HFFc6 (cell line): ENCODE measurements at regions not wholly inside any gene's neighbourhood (a gene's known extent, or its start where the extent isn't known, plus 50 kb on each side); places are given as distances from the start of the nearest gene placed in this dataset.
A peak's percentile ranks its signal among the peaks of the same experiment; 100 is the strongest.
"Not testable (repeated sequence)": the region's sequence is repeated elsewhere in the genome, so short reads cannot be mapped to it uniquely, and the experiment has no call there.

Experiments
- DNase-seq: peaks from one replicate; pipeline ENCODE4 v3.0.0-alpha.2; 2018
- H3K27ac Mint-ChIP-seq: 2 replicates; pipeline ENCODE4 v1.8.0; 2020; ENCODE audit warnings: mild to moderate bottlenecking, mixed read lengths
- H3K27me3 Mint-ChIP-seq: 2 replicates; pipeline ENCODE4 v1.8.0; 2021; ENCODE audit warnings: mild to moderate bottlenecking, moderate library complexity, mixed read lengths; ENCODE audit not compliant: insufficient read depth
- H3K36me3 Mint-ChIP-seq: 2 replicates; pipeline ENCODE4 v1.8.0; 2021; ENCODE audit warnings: low read depth, mixed read lengths
- H3K4me1 Mint-ChIP-seq: 2 replicates; pipeline ENCODE4 v1.8.0; 2020; ENCODE audit warnings: low read depth, mixed read lengths
- H3K4me3 Mint-ChIP-seq: 2 replicates; pipeline ENCODE4 v1.8.0; 2020; ENCODE audit warnings: mild to moderate bottlenecking, moderate library complexity, mixed read lengths
- H3K9me3 Mint-ChIP-seq: 2 replicates; pipeline ENCODE4 v1.8.0; 2020; ENCODE audit warnings: mild to moderate bottlenecking, mixed read lengths
- TF ChIP-seq, protein P1 (sequence below): fragments of 200-600 bp; sonication (generic); IDR thresholded peaks from 2 replicates; pipeline ENCODE4 v1.5.0; 2021; ENCODE audit warnings: antibody characterized with exemption, mild to moderate bottlenecking

DNA sequence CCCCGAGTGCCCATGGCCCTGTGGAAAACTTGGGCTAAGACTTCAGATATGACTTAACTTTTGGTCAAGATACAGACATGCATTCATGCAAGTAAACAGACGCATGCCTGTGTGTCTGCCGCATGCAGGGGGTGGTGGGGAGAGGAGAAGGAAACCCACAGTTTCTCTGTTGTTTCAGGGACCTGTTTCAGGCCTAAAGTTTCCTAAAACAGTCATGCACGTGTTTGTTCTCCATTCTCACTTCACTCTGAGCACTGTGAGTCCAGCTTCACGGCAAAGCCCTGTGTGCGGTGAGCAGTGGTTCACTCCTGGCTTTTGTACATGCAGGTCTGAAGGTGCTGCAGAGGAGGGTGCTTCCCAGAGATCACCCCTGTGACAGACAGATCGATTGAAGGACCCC, 158.7 kb downstream of the FOXL1 start:
- Mint-ChIP-seq H3K36me3 (0 out of 2 replicates have a peak, but pooled peaks cover 5% of the 10 kb centered on the region), H3K4me1 (peaks cover 67% of the 10 kb centered on the region), H3K27ac (no peak overlapping the region), H3K9me3 (no peaks in the 10 kb centered on the region), H3K27me3 (peaks cover under 1% of the 10 kb centered on the region; the same call in 1 of the 2 replicates), H3K4me3 (no peak overlapping the region)
- TF ChIP-seq, protein P1, sequence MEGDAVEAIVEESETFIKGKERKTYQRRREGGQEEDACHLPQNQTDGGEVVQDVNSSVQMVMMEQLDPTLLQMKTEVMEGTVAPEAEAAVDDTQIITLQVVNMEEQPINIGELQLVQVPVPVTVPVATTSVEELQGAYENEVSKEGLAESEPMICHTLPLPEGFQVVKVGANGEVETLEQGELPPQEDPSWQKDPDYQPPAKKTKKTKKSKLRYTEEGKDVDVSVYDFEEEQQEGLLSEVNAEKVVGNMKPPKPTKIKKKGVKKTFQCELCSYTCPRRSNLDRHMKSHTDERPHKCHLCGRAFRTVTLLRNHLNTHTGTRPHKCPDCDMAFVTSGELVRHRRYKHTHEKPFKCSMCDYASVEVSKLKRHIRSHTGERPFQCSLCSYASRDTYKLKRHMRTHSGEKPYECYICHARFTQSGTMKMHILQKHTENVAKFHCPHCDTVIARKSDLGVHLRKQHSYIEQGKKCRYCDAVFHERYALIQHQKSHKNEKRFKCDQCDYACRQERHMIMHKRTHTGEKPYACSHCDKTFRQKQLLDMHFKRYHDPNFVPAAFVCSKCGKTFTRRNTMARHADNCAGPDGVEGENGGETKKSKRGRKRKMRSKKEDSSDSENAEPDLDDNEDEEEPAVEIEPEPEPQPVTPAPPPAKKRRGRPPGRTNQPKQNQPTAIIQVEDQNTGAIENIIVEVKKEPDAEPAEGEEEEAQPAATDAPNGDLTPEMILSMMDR: no peak
- no peak for DNase-seq

DNA sequence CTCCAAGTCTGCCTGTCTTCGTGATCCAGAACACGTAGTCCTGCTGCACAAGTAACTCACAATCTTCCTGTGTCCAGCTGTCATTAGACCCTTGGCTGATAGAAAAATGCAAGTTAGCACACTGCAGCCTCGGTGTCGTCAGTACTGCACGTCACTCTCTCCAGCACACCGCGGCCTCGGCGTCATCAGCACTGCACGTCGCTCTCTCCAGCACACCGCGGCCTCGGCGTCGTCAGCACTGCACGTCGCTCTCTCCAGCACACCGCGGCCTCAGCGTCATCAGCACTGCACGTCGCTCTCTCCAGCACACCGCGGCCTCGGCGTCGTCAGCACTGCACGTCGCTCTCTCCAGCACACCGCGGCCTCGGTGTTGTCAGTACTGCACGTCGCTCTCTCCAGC, 160.0 kb downstream of the FOXL1 start:
- DNase-seq, H3K36me3 Mint-ChIP-seq, H3K9me3 Mint-ChIP-seq, H3K27me3 Mint-ChIP-seq, H3K27ac Mint-ChIP-seq, H3K4me3 Mint-ChIP-seq: not testable (repeated sequence)
- peaks cover 65% of the 10 kb centered on the region for H3K4me1 Mint-ChIP-seq

DNA sequence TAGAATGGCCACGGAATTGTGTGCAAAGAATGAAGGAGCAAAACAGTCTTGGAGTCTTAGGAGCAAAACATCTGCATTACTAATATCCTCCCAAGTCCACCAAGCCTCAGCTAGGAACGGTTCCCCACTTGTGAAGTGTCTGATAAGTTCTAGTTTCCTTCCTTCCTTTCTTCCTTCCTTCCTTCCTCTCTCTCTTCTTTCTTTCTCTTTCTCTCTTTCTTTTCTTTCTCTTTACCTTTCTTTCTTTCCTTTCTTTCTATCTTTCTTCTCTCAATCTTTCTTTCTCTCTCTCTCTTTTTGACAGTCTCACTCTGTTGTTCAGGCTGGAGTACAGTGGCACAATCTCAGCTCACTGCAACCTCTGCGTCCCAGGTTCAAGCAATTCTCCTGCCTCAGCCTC, 160.8 kb downstream of the FOXL1 start:
- peaks cover 56% of the 10 kb centered on the region for H3K4me1 Mint-ChIP-seq
- H3K9me3 Mint-ChIP-seq: no peaks in the 10 kb centered on the region
- no peaks in the 10 kb centered on the region for H3K27me3 Mint-ChIP-seq
- no peak overlapping the region for H3K4me3 Mint-ChIP-seq
- no peak for DNase-seq
- TF ChIP-seq, protein P1: no peak
- 0 out of 2 replicates have a peak, but pooled peaks cover 5% of the 10 kb centered on the region for H3K36me3 Mint-ChIP-seq
- no peak overlapping the region for H3K27ac Mint-ChIP-seq

GRCh38 chr16:86739808-86740207, 161.5 kb downstream of the FOXL1 start:
- Mint-ChIP-seq H3K4me1 (peaks cover 50% of the 10 kb centered on the region), H3K27ac (peak overlapping the region; percentile 82), H3K36me3 (0 out of 2 replicates have a peak, but pooled peaks cover 5% of the 10 kb centered on the region), H3K27me3 (no peaks in the 10 kb centered on the region), H3K4me3 (peak overlapping the region; percentile 51), H3K9me3 (no peaks in the 10 kb centered on the region)
- DNase-seq: no peak
- TF ChIP-seq, protein P1: no peak

GRCh38 chr16:86740298-86740697, 161.9 kb downstream of the FOXL1 start:
- Mint-ChIP-seq H3K27ac (peak overlapping the region; percentile 98), H3K4me3 (peak overlapping the region; percentile 51; the same call in 1 of the 2 replicates), H3K36me3 (0 out of 2 replicates have a peak, but pooled peaks cover 5% of the 10 kb centered on the region), H3K27me3 (no peaks in the 10 kb centered on the region), H3K4me1 (peaks cover 45% of the 10 kb centered on the region), H3K9me3 (no peaks in the 10 kb centered on the region)
- DNase-seq: no peak
- TF ChIP-seq, protein P1: no peak

DNA sequence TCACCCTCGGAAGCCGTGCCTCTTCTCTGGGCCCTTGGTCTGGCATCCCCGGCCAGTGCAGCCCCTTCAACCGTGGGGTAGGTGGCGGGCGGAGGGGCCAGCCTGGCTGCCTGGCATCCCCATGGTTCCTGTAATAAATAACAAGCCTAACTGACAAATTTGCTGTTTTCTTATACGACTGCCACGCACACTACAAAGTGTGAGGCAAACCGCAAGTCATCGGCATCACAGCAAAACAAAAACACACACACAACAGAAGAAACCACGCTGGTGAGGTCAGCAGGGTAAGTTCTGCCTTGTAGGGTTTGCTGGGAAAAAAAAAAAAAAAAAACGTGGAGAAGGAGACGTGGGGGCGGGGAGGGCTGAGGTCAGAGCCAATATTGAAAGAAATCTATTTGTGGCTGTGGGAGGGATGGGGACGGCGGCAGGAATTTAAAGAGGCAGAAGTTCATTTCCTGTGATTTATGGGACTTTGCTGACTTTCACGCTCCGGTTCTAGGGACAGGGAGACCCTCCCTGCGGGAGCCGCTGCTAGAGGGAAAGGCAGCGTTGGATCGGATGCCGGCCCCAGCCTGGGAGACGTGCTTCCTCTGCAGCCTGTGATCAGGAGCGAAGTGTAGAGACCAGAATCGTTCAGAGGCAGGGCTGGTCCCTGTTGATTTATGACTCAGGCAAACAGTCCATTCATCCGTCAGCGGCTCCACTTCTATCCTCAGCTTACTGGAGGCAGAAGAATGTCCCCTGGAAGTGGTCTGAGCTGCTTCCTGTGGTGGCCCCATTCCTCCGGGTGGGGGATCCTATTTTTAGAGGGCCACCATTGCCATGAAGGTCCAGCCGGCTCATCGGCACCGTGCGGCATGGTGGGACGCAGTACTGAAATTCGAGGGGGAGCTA, 162.8 kb downstream of the FOXL1 start:
- peaks cover 38% of the 10 kb centered on the region for H3K4me1 Mint-ChIP-seq
- H3K36me3 Mint-ChIP-seq: 0 out of 2 replicates have a peak, but pooled peaks cover 5% of the 10 kb centered on the region
- H3K27me3 Mint-ChIP-seq: peaks cover 2% of the 10 kb centered on the region; the same call in 1 of the 2 replicates
- no peaks in the 10 kb centered on the region for H3K9me3 Mint-ChIP-seq
- DNase-seq: peak; percentile 66
- H3K27ac Mint-ChIP-seq: peak overlapping the region; percentile 98
- H3K4me3 Mint-ChIP-seq: peak overlapping the region; percentile 88
- TF ChIP-seq, protein P1: no peak
